ENCODE measurements at regions not wholly inside any gene's neighbourhood (a gene's known extent, or its start where the extent isn't known, plus 50 kb on each side); places are given as distances from the start of the nearest gene placed in this dataset.

GRCh38 chr9:105828171-105828570, 133.8 kb downstream of the TMEM38B start:
- TF ChIP-seq, protein P1, sequence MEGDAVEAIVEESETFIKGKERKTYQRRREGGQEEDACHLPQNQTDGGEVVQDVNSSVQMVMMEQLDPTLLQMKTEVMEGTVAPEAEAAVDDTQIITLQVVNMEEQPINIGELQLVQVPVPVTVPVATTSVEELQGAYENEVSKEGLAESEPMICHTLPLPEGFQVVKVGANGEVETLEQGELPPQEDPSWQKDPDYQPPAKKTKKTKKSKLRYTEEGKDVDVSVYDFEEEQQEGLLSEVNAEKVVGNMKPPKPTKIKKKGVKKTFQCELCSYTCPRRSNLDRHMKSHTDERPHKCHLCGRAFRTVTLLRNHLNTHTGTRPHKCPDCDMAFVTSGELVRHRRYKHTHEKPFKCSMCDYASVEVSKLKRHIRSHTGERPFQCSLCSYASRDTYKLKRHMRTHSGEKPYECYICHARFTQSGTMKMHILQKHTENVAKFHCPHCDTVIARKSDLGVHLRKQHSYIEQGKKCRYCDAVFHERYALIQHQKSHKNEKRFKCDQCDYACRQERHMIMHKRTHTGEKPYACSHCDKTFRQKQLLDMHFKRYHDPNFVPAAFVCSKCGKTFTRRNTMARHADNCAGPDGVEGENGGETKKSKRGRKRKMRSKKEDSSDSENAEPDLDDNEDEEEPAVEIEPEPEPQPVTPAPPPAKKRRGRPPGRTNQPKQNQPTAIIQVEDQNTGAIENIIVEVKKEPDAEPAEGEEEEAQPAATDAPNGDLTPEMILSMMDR (conservative IDR thresholded peaks at IDR 0.05; ENCODE audit: low read length) = no peak
- no peak for TF ChIP-seq EZH2phosphoT487 (IDR thresholded peaks at IDR 0.05; ENCODE audit: borderline replicate concordance)

Data from Loucy (cell line).